OCI-LY3 (cell line): ENCODE measurements at regions not wholly inside any gene's neighbourhood (a gene's known extent, or its start where the extent isn't known, plus 50 kb on each side); places are given as distances from the start of the nearest gene placed in this dataset.
"Not testable (repeated sequence)": the region's sequence is repeated elsewhere in the genome, so short reads cannot be mapped to it uniquely, and the experiment has no call there.

Experiments used
- CTCF ChIP-seq: fragments of 200-600, 300-600 bp; sonication (generic); IDR thresholded peaks from 2 replicates; pipeline ENCODE4 v1.5.1; 2014; ENCODE audit warnings: antibody characterized with exemption, low read length, low read depth
- EZH2phosphoT487 ChIP-seq: fragments of 200-600 bp; shearing (Covaris generic); IDR thresholded peaks from 2 replicates; pipeline ENCODE4 v1.6.1; 2018; ENCODE audit warnings: antibody characterized with exemption, mixed run types, low read depth

DNA sequence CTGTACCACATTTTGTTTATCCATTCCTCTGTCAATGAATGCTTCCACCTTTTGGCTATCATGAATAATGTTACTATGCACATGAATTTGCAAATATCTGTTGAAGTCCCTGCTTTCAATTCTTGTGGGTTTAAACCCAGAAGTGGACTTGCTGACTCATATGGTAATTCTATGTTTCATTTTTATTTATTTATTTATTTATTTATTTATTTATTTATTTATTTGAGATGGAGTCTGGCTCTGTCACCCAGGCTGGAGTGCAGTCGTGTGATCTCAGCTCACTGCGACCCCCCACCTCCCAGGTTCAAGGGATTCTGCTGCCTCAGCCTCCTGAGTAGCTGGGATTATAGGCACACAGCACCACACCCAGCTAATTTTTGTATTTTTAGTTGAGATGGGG, 664.3 kb downstream of the KCNJ18 start:
- TF ChIP-seq CTCF, EZH2phosphoT487: not testable (repeated sequence)
